Activated B cell treated with CpG ODN at 0.5 μM for 24 hours (primary cell): ENCODE measurements at regions not wholly inside any gene's neighbourhood (a gene's known extent, or its start where the extent isn't known, plus 50 kb on each side); places are given as distances from the start of the nearest gene placed in this dataset.

ENCODE experiments used
- ATAC-seq: fragments of 200-7000 bp; cut with Tn5 transposase; one replicate; pipeline ENCODE4 v1.10.0; 2021; ENCODE audit warnings: low read depth, mild to moderate bottlenecking, moderate library complexity
- CTCF ChIA-PET: fragments of 350-600 bp; sonication (Branson Sonifier 250); formaldehyde crosslinking; loops from one replicate; lab custom pipeline; 2021; ENCODE audit warnings: antibody characterized with exemption; lab: Charles Lee
- POLR2A ChIA-PET: fragments of 350-600 bp; sonication (Branson Sonifier 250); formaldehyde crosslinking; loops from one replicate; lab custom pipeline; 2021; ENCODE audit warnings: antibody characterized with exemption; lab: Charles Lee
- DNase-seq: peaks from one replicate; pipeline ENCODE4 v3.0.0; 2022
- H3K27ac Mint-ChIP-seq: one replicate; pipeline ENCODE4 v1.8.0; 2020; ENCODE audit warnings: mixed read lengths
- H3K27me3 Mint-ChIP-seq: one replicate; pipeline ENCODE4 v1.8.0; 2021; ENCODE audit warnings: mixed read lengths
- H3K36me3 Mint-ChIP-seq: one replicate; pipeline ENCODE4 v1.8.0; 2021; ENCODE audit warnings: low read depth, mixed read lengths
- H3K4me1 Mint-ChIP-seq: one replicate; pipeline ENCODE4 v1.8.0; 2021; ENCODE audit warnings: mixed read lengths
- H3K4me3 Mint-ChIP-seq: one replicate; pipeline ENCODE4 v1.8.0; 2020; ENCODE audit warnings: mild to moderate bottlenecking, mixed read lengths
- H3K9me3 Mint-ChIP-seq: one replicate; pipeline ENCODE4 v1.8.0; 2020; ENCODE audit warnings: mixed read lengths
- intact Hi-C: fragments of 100-400 bp; cut with micrococcal nuclease; formaldehyde crosslinking; loops from one replicate; pipeline ENCODE4 v1.15.1; 2024
- TF ChIP-seq, protein P1 (sequence below): fragments of 200-600 bp; IDR thresholded peaks from one replicate; pipeline ENCODE4 v1.8.0; 2022; ENCODE audit warnings: antibody characterized with exemption, mild to moderate bottlenecking

DNA sequence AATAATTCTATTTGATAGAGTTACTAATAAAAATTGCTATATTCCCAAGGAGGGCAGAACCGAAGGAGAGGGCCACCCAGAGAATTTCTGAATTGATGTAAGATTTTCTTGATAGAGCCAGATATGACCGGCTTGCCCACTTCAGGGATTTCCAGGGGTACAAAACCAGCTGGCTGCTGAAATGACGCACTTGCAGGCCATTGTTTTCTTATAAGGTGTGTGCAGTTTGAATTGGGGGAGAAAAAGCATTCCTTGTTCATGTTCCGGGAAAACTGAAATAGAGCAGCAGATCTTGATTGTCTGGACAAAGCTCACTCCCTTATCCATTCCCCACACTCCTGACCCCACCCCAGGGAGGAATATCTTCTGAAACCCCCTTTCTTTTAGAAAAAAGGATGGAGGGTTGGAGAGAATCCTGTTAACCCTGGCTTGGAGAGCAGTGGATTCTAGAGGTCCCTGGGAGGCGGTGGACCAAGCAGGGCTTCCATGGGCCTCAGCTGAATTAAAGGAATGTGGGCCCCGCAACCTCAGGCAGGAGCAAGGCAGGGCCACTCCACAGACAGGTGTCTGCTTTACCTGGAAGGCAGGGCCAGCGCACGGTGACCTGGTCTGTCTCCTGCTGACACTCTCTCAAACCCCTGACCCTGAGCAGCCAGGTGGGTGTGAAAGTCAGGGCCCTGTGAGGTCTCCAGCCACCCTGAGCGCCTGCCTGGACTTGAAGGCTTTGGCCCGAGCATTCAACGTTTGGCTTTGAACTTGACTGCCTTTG lies 96.4 kb downstream of the TMEM170B start:
- Mint-ChIP-seq H3K27me3 (no peaks in the 10 kb centered on the region), H3K27ac (no peak overlapping the region), H3K9me3 (no peaks in the 10 kb centered on the region), H3K36me3 (no peaks in the 10 kb centered on the region), H3K4me3 (no peak overlapping the region), H3K4me1 (no peaks in the 10 kb centered on the region)
- intact Hi-C loops = no loop called here
- TF ChIP-seq, protein P1, sequence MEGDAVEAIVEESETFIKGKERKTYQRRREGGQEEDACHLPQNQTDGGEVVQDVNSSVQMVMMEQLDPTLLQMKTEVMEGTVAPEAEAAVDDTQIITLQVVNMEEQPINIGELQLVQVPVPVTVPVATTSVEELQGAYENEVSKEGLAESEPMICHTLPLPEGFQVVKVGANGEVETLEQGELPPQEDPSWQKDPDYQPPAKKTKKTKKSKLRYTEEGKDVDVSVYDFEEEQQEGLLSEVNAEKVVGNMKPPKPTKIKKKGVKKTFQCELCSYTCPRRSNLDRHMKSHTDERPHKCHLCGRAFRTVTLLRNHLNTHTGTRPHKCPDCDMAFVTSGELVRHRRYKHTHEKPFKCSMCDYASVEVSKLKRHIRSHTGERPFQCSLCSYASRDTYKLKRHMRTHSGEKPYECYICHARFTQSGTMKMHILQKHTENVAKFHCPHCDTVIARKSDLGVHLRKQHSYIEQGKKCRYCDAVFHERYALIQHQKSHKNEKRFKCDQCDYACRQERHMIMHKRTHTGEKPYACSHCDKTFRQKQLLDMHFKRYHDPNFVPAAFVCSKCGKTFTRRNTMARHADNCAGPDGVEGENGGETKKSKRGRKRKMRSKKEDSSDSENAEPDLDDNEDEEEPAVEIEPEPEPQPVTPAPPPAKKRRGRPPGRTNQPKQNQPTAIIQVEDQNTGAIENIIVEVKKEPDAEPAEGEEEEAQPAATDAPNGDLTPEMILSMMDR = no peak
- no peak for ATAC-seq
- ChIA-PET CTCF (no interaction called here), POLR2A (no interaction called here)
- DNase-seq = no peak

DNA sequence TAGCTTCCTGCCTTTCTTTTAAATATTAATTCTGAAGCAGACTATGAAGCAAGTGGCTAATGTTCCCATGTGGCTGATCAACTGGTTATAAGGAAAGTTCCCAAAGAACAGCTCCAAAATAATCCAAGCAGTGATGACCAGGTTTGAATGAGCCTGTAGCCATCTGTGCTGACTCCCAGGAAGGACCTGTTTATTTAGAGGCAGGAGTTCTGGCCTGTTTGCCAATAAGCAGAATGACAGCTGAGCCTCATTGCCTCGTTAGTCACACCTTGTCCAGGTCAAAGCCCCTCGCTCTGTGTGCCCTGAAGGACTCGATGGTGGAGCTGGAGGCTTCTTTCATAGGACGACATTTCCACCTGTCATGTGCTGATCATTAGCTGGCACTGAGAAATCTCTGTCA lies 97.4 kb downstream of the TMEM170B start:
- CTCF ChIA-PET = no interaction called here

DNA sequence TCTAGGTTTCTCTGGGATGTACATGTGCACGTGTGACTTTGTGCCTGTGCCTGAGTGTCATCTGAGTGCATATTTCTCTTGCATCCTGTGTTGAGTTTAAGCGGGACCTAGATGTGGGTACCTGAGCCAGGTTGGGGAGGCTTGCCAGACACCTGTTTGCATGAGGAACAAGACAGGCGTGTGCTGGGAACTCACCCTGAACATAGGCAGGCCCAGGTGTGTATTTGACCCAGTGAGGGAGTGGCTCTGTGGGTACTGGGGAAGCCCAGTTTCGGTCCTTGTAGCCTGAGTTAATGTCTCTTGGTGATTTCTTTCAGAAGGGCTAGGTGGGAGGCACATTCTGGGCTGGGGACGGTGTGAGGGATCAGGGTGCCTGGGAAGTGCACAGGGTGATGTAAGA lies 98.6 kb downstream of the TMEM170B start:
- Mint-ChIP-seq H3K4me1 (no peaks in the 10 kb centered on the region), H3K4me3 (no peak overlapping the region), H3K36me3 (no peaks in the 10 kb centered on the region), H3K27me3 (no peaks in the 10 kb centered on the region), H3K9me3 (no peaks in the 10 kb centered on the region), H3K27ac (no peak overlapping the region)
- intact Hi-C loops = no loop called here
- TF ChIP-seq, protein P1 = no peak
- CTCF ChIA-PET = no interaction called here
- ATAC-seq (no peak), DNase-seq (no peak)
- POLR2A ChIA-PET = no interaction called here

More for the DNA sequence above, 97.4 kb downstream of the TMEM170B start:
- intact Hi-C loops = no loop called here
- Mint-ChIP-seq H3K27ac (no peak overlapping the region), H3K9me3 (no peaks in the 10 kb centered on the region), H3K4me3 (no peak overlapping the region), H3K36me3 (no peaks in the 10 kb centered on the region), H3K4me1 (no peaks in the 10 kb centered on the region), H3K27me3 (no peaks in the 10 kb centered on the region)
- no peak for ATAC-seq
- POLR2A ChIA-PET = no interaction called here
- no peak for DNase-seq
- TF ChIP-seq, protein P1 = no peak

DNA sequence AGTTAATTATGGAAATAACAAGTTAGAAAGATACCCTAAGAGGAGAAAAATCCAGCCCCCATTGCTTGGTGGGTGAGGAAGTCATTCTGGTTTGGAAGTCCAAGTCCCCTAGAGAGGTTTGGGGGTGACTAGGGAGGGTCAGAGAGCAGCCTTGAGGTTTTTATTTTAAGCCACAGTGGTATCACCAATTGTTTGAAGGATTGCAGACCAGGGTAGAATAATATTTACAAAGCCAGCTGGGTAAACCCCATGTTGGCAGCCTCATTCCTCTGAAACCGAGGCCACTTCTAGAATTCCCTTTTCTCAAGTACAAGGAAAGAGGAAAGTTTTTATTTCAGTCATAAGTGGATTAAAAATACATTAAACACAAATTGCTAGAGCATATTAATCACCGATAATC lies 99.7 kb downstream of the TMEM170B start:
- no peak overlapping the region for H3K27ac Mint-ChIP-seq
- no peaks in the 10 kb centered on the region for H3K36me3 Mint-ChIP-seq
- intact Hi-C loops = no loop called here
- ATAC-seq (no peak), DNase-seq (no peak)
- H3K27me3 Mint-ChIP-seq = no peaks in the 10 kb centered on the region
- TF ChIP-seq, protein P1 = no peak
- ChIA-PET CTCF (interaction anchor here (1.0 kb wide), 1 partner anchor 19 kb away, joined by 3 read pairs; no protein-coding TSS in a partner anchor), POLR2A (no interaction called here)
- H3K4me1 Mint-ChIP-seq = no peaks in the 10 kb centered on the region
- no peak overlapping the region for H3K4me3 Mint-ChIP-seq
- no peaks in the 10 kb centered on the region for H3K9me3 Mint-ChIP-seq

DNA sequence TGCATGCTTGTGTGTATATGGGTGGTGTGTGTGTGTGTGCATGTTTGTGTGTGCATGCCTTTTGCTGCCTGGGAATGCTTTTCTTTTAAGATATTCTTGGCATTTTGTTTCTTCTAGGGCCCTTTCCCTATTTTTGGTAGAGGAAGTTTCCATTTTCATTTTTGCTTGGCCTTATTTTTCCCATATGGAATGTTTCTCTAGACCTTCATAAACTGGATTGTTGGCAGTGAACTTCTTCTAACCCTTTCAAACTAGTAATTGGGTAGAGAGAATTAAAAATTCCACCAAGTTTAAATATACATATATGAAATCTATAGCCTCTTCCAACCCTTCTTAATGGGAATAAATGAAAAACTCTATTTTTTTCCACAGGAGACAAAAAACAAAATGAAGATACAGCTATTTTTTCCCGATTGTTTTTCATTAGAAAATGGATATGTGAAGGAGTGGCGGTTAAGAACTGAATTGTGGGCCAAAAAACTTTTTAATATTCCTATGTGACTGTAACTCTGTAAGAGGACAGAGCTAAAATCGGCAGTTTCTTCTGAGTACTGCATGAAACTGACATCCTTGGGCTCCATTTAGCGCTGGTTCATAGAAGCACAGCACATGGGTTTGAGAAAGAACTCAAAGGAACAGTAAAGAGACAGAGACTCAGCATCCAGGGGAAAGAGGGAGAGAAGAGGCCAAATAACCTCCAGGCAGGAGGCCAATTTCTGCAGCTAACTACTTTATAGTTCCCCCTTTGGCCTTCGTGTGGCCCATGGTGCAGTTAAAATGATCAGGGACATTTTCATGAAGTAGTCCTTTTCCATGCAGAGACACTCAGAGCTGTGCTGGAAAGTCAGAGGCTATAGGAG lies 102.1 kb downstream of the TMEM170B start:
- no peaks in the 10 kb centered on the region for H3K9me3 Mint-ChIP-seq

More for the DNA sequence above, 102.1 kb downstream of the TMEM170B start:
- DNase-seq = no peak
- Mint-ChIP-seq H3K36me3 (no peaks in the 10 kb centered on the region), H3K4me1 (no peaks in the 10 kb centered on the region), H3K27me3 (no peaks in the 10 kb centered on the region), H3K27ac (no peak overlapping the region), H3K4me3 (no peak overlapping the region)
- no peak for ATAC-seq
- POLR2A ChIA-PET = interaction anchor here (0.7 kb wide), 2 partner anchors 9 to 10 kb away, joined by 3 to 6 read pairs; no protein-coding TSS in a partner anchor
- TF ChIP-seq, protein P1 = no peak
- intact Hi-C loops = no loop called here
- CTCF ChIA-PET = no interaction called here
